Thyroid gland (tissue), 4 donors: ENCODE measurements at regions not wholly inside any gene's neighbourhood (a gene's known extent, or its start where the extent isn't known, plus 50 kb on each side); places are given as distances from the start of the nearest gene placed in this dataset.

Source experiments
- POLR2A ChIP-seq, 2 donors: fragments of 450-650 bp; IDR thresholded peaks; one replicate each; pipeline ENCODE4 v1.6.1; 2017; ENCODE audit warnings: antibody characterized with exemption in 2 of 2, mild to moderate bottlenecking in 2 of 2, moderate library complexity in 1 of 2
- TF ChIP-seq, protein P1 (sequence below), 6 experiments: fragments of 200-600 bp in 3 of 6; fragments of 450-650 bp in 3 of 6; sonication (generic) in 3 of 6; IDR thresholded peaks; one replicate each; pipeline ENCODE4 v1.5.1; 2016 to 2019; ENCODE audit warnings: antibody characterized with exemption in 6 of 6, mild to moderate bottlenecking in 2 of 6, inconsistent platforms in 1 of 6, moderate library complexity in 1 of 6

- TF ChIP-seq, protein P1, sequence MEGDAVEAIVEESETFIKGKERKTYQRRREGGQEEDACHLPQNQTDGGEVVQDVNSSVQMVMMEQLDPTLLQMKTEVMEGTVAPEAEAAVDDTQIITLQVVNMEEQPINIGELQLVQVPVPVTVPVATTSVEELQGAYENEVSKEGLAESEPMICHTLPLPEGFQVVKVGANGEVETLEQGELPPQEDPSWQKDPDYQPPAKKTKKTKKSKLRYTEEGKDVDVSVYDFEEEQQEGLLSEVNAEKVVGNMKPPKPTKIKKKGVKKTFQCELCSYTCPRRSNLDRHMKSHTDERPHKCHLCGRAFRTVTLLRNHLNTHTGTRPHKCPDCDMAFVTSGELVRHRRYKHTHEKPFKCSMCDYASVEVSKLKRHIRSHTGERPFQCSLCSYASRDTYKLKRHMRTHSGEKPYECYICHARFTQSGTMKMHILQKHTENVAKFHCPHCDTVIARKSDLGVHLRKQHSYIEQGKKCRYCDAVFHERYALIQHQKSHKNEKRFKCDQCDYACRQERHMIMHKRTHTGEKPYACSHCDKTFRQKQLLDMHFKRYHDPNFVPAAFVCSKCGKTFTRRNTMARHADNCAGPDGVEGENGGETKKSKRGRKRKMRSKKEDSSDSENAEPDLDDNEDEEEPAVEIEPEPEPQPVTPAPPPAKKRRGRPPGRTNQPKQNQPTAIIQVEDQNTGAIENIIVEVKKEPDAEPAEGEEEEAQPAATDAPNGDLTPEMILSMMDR (IDR thresholded peaks at IDR 0.05): no peak
- no peak for TF ChIP-seq POLR2A (IDR thresholded peaks at IDR 0.05)
Observed at GRCh38 chr2:64318476-64318748, 135.6 kb upstream of the LGALSL start.
